CD4-positive, alpha-beta T cell treated with Interleukin-6 for 4 hours (primary cell): ENCODE measurements at regions not wholly inside any gene's neighbourhood (a gene's known extent, or its start where the extent isn't known, plus 50 kb on each side); places are given as distances from the start of the nearest gene placed in this dataset.
"Not testable (repeated sequence)": the region's sequence is repeated elsewhere in the genome, so short reads cannot be mapped to it uniquely, and the experiment has no call there.

Source experiments
- DNase-seq: peaks from one replicate; pipeline ENCODE4 v3.0.0-alpha.2; 2020; ENCODE audit warnings: mixed read lengths

DNA sequence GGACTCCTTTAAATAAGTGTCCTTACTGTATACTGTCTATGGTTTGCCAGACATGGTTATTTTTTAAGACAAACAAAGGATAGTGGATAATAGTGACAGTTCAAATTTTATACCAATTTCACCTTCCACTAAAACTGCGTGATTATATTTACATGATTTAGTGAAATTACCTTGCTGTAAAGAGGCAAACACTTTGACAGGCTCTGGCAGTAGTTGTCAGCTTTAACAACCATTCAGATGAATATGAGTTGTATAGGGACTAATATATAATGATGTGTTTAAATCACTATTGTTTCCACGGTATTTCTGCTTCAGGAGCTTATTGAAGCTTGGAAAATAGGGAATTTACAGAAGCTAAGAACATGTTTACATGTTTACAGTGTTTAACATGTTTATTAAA lies 1364.0 kb downstream of the FSCB start:
- DNase-seq = no peak

DNA sequence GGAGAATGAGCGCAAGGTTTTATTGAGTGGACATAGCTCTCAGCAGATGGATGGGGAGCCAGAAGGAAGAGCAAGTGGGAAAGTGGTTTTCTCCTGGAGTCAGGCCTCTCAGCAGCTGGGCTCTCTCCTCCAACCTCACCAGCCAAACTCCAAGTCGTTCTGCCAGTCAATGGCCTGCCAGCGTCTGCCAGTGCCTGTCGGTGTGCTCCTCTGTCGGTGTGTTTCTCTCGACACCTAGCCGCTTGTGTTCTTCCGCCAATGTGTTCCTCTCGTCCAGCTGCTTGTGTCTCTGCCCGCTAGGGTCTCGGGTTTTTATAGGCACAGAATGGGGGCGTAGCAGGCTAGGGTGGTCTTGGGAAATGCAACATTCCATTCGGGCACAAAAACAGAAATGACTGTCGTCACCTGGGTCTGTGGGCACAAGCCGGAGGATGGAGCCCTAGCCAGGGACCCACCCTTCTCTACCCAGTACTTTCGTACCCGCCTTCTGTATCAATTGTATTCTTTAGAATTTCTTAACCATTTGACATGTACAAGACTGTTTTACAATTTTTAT lies 1365.4 kb downstream of the FSCB start:
- no peak for DNase-seq

DNA sequence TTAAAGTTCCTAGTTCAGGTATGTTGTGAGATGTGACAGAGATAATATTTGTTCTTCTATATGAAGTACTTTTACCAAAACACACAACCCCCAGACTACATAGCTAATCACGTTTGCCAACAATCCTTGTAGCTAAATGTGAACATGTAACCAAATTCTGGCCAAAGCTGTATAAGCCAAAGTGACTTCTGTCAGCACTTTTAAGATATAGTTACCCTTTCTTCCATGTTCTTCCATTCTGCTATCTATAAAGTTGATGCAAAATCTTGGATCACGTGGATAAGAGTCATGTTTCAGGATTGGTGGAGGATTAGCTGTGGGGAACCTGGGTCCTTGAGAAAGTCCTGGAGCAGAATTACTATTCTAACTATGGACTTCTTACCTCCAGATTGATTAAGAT lies 1366.6 kb downstream of the FSCB start:
- DNase-seq = no peak

DNA sequence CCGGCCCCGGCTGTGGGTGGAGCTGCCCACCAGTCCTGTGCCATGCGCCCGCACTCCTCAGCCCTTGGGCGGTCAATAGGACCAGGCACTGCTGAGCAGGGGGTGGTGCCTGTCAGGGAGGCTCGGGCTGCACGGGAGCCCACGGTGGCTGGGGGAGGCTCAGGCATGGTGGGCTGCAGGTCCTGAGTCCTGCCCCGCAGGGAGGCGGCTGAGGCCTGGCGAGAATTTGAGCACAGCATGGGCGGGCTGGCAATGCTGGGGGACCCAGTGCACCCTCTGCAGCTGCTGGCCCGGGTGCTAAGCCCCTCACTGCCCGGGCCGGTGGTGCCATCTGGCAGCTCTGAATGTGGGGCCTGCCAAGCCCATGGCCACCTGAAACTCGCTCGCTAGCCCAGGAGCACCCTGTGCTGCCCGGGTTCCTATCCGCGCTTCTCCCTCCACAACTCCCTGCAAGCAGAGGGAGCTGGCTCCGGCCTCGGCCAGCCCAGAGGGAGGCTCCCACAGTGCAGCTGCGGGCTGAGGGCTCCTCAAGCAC lies 1371.1 kb downstream of the FSCB start:
- no peak for DNase-seq

DNA sequence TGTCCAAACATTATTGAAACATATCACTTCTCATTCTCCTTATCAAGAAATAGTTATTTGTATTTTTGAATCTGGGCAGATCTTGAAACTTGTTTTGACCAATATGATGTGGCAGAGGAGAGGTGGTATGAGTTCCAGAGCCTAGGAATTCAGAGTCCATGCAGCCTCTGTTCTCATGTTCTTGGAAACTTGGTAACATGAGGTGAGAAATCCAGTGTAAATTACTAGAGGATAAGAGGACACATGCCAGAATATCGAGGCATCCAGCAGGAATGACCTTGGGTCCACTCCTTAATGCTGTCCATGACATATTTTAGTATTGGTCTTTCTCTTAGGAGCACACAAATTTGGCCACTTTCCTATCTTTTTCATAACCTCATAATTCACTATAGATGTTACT lies 1374.6 kb downstream of the FSCB start:
- DNase-seq = no peak

DNA sequence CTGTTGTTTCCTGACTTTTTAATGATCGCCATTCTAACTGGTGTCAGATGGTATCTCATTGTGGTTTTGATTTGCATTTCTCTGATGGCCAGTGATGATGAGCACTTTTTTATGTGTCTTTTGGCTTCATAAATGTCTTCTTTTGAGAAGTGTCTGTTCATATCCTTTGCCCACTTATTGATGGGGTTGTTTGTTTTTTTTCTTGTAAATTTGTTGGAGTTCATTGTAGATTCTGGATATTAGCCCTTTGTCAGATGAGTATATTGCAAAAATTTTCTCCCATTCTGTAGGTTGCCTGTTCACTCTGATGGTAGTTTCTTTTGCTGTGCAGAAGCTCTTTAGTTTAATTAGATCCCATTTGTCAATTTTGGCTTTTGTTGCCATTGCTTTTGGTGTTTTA lies 1378.7 kb downstream of the FSCB start:
- DNase-seq = not testable (repeated sequence)

DNA sequence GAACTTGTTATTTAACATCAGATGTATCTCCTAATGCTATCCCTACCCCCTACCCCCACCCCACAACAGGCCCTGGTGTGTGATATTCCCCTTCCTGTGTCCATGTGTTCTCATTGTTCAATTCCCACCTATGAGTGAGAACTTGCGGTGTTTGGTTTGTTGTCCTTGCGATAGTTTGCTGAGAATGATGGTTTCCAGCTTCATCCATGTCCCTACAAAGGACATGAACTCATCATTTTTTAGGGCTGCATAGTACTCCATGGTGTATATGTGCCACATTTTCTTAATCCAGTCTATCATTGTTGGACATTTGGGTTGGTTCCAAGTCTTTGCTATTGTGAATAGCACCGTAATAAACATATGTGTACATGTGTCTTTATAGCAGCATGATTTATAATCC lies 1379.2 kb downstream of the FSCB start:
- not testable (repeated sequence) for DNase-seq

DNA sequence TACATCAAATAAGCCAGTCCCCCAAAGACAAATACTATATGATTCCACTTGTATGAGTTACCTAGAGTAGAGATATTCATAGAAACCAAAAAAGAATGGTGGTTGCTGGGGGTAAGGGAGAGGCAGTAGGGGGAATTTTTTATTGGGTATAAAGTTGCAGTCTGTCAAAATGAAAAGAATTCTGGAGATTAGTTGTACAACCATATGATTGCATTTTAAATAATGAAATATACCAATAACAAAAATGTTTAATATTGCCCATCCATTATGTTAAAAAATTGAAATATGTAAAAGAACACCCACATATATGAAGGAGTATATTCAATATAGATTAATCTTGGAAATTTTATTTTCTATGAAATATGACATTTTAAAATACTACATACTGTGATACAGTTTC lies 1383.5 kb downstream of the FSCB start:
- DNase-seq = no peak

DNA sequence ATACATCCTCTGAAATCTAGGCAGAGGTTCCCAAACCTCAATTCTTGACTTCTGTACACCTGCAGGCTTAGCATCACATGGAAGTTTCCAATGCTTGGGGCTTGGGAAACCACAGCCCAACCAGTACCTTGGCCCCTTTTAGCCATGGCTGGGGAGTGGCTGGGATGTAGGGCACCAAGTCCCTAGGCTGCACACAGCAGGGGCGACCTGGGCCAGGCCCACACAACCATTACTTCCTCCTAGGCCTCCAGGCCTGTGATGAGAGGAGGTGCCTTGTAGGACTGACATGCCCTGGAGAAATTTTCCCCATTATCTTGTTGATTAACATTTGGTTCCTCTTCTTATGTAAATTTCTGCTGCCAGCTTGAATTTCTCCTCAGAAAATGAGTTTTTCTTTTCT lies 1387.4 kb downstream of the FSCB start:
- DNase-seq = no peak

DNA sequence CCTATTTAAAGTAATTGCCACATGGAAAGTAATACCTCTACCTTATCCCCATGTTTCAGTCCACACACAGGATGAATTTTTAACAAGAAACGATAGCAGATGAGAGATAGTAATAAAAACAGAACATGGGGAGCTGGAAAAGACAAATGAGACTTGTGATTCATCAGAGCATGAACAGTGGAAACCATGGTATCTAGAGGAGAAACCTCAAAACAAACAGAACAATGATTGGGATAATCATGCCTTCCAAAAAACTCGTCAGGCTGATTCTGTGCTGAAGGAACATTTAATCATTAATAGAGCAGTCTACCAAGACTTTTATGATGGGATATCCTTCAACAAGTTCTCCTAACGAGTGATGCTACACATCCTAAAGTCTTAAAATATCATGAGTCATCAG lies 1390.7 kb downstream of the FSCB start:
- DNase-seq = no peak

DNA sequence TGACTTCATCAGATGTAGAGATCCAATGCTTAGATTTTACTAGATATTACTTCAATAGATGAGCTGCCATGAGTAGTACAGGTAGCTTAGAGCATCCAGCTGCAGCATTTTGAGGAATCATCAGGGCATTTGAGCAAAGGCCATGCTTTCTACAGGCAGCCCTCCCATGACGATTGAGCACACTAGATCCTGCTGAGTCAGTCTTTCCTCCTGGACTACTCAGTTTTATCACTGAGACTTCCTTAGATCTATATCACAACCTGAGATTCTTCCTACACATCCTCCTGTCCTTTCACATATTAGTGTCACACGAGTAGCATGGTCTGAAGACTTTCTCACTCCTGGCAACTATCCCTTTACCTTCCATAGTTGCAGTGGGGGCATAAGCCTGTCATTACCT lies 1401.8 kb downstream of the FSCB start:
- no peak for DNase-seq

DNA sequence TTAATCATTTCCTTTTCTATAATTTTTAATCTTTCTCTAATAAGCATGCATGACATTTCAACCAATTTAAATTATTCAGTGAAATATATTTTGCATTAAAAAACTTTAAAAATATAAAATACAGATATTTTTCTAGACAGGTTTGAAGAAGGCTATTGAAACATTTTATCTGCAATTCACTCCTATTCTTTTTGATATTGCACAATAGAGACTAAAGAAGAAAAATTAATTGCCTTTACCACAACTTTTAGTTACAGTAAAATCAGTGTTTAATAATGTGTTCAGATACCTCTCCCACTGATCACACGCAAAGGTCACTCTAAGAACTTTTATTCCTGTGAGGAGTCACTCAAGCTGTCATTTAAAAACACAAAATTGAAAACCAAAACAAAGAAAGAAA lies 1416.7 kb downstream of the FSCB start:
- no peak for DNase-seq

DNA sequence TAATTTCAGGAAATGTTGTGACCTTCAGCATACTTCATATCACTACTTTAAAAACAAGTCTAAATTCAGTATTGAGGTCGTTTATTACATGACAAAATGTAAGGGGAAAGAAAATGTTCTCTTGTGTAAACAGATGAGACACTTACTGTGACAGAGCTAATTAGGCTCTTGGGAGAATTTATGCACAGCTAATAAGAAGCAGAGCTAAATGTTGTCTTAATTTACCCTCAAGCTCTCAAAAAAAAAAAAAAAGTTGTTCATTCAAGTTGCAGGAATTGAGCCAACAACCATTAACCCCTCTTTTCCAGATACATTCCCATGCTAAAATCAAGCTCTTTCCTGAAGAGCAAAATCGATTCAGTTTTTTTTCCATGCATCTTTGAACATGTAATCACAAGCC lies 1419.4 kb downstream of the FSCB start:
- no peak for DNase-seq

DNA sequence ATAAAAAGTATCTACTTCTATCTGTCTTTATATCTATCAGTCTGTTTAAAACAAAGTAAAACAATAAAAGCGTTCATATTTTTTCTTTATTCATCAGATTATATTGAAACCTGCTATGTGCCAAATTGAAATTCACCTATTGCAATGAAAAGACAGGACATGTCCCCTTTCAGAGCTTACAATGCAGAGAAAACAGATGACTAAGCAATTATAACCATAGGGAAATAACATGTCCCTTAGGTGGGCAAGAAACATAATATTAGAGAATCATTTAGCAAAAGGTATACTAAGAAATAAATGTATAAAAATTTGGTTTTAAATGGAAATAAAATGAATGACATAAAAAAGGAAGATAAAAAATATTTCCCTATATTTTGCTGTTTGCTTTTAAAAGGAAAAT lies 1421.3 kb downstream of the FSCB start:
- no peak for DNase-seq

DNA sequence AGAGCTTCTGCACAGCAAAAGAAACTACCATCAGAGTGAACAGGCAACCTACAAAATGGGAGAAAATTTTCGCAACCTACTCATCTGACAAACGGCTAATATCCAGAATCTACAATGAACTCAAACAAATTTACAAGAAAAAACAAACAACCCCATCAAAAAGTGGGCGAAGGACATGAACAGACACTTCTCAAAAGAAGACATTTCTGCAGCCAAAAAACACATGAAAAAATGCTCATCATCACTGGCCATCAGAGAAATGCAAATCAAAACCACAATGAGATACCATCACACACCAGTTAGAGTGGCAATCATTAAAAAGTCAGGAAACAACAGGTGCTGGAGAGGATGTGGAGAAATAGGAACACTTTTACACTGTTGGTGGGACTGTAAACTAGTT lies 1439.7 kb downstream of the FSCB start:
- DNase-seq = not testable (repeated sequence)

DNA sequence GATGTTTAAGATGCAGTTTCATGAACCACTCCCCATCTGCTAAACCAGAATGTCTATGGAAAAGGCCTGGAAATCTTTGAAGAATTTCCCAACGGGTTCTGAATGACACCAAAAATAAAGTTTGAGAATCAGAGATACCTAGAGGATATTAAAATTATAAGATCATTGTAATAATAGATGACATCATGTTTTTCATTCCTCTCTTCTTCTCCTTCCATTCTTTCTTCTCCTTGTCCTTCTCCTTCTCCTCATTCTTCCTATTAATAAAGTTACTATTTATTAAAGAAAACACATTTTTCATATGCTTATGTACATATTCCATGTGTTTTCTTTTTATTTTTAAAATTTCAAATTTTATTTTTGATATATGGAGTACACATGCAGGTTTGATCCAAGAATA lies 1449.4 kb downstream of the LRFN5 start:
- DNase-seq = no peak

DNA sequence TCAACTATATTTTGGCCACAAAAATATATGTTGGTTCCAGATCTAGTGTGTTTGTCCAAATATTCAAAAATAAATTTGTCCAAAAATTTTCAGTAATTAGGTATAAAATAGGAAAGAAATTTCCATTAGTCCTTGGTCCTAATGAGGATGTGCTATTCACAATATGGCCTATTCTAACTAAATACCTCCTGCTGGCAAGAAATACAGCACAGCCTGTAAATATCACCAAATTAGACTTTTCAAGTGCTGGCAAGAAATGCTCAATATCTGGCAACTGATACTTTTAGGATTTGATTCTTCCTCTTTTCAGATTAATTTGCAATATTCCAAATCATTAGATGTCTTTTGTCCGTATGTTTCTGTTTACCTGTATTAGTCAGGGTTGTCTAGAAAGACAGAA lies 1446.2 kb downstream of the LRFN5 start:
- DNase-seq = no peak

DNA sequence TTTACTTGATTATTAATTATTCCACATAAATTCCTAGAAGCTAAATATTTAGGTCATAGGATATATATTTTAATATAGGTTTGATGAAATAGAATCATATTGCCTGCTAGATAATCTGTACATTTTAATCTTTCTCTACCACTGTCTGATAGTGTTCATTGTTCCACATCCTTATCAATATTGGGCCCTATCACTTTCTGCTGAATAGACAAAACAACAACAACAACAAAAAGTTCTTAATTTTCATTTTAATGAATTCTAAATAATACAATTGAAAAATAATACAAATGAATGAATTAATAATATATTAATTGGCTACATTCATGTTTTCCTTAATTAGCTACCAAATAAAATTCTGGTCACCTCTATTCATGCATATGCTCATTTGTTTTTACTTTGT lies 1437.2 kb downstream of the LRFN5 start:
- no peak for DNase-seq

DNA sequence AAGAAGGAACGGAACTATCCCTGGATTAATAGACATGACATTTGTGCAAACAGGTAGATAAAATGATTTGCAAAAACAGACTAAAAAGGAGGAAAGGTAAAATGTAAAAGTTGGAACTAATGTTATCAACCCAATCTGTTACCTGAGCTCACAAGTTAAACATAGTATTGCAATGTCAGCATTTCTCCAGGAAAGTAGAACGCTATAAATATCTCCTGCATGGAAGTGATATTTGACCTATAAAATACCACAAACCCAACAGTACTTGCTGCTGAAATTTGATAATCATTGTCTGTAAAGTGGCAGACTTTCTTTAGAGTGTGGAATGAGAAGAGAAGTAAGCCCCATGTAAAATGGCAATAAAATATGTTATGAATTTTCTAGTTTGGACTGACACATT lies 1435.7 kb downstream of the LRFN5 start:
- DNase-seq = no peak

DNA sequence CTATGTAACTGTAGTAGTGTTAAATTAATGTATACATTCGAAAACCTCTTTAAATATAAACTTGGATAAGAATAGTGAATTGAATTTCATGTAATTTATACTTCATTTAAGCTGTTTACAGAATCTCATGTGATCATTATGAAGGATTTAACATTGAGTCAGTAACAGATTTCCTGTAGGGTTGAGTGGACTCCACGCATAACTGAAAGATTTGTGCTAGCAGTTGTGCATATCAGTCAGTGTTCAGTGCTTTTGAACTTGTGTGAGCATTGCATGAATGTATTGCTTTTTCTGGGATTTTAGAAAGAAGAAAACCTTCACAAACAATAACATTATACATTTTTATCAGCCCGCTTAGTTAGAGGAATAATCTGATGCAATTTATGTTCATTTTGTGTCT lies 1435.3 kb downstream of the LRFN5 start:
- no peak for DNase-seq

DNA sequence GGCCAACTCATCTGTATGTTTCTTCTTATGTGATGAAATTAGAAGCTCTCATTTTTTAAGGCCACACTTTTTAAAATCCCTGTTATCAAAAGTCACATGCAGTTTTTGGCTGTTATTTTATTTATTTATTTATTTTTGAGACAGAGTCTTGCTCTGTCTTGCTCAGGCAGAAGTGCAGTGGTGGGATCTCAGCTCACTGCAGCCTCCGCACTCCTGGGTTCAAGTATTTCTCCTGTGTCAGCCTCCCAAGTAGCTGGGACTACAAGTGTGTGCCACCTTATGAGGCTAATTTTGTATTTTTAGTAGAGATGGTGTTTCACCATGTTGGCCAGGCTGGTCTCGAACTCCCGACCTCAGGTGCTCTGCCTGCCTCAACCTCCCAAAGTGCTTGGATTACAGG lies 1434.5 kb downstream of the LRFN5 start:
- DNase-seq = no peak

DNA sequence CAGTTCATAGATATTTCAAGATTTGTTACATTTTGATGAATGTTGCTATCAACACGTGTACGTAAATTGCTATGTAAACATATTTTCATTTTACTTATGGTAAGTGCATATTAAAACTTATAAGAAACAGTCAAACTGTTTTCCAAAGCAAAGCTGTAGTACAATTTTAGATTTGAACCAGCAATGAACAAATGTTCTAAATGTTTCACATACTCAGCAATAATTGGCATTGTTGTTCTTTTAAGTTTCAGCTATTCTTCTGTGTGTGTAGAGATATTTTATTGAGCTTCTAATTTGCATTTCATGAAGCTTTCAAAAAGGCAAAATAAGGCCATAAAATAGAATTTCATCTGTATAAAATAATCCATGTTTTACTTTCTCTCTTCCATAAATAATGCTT lies 1433.2 kb downstream of the LRFN5 start:
- no peak for DNase-seq

DNA sequence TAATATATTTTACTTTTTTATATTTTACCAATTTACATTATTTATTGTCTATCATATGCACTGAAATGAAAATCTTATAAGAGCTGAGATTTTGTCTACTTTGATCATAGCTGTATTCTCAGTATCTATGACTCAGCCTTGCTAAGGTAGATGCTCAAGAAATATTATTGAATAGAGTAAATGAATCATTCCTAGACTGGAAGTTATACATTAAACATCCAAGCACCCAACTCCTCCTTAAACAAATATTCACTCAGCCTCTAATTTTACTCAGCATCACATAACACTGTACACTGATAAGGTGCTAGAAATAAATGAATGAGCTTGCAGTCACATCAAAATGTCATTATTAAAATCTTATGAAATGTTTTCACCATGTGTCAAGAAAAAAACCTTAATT lies 1424.9 kb downstream of the LRFN5 start:
- no peak for DNase-seq

DNA sequence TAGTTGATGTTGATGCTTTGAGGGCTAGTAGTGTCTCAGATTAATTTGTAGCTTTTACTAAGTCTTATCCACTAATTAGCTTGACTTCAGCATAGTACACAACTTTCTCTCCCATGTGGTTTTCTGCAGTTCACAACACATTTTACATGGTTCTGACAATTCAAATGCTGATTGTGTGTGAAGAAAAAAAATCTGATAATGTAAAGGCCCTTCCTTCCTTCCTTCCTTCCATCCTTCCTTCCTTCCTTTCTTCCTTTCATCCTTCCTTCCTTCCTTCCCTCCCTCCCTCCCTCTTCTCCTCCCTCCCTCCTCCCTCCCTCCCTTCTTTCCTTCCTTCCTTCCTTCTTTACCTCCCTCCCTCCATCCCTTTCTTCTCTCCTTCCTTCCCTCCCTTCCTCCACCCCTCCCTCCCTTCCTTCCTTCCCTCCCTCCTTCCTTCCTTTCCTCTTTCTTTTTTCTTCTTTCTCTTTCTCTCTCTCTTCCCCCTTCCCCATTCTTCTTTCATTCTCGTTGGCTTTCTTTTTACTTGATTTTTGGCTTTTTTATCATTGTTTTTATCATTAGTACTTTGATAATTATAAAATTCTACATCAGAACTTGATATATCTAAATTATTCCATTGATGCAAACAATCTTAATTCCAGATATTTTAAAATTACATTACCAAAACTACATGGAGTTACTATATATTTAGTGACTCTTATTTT lies 1415.6 kb downstream of the LRFN5 start:
- DNase-seq = no peak

DNA sequence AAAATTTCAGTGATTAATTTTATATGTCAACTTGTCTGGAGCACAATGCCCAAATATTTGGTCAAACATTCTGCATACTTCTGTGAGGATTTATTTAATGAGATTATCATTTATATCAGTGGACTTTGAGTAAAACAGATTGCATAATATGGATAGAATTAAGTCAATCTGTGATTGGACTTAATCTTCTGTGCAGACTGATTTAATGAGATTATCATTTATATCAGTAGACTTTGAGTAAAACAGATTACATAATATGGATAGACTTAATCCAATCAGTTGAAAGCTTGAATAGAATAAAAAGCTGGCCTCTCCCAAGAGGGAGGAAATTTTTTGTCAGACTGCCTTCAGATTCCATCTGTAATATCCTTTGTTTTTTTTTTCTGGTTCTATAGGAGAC lies 1413.2 kb downstream of the LRFN5 start:
- no peak for DNase-seq
